K562 (cell line): ENCODE measurements at regions not wholly inside any gene's neighbourhood (a gene's known extent, or its start where the extent isn't known, plus 50 kb on each side); places are given as distances from the start of the nearest gene placed in this dataset.

Experiments
- GATA2 ChIP-seq: sonication (generic); formaldehyde crosslinking; IDR thresholded peaks from 2 replicates; pipeline ENCODE4 v1.4.0; 2020; ENCODE audit warnings: mild to moderate bottlenecking, missing genetic modification reagents
- SIRT6 ChIP-seq: IDR thresholded peaks from one replicate; pipeline ENCODE4 v1.6.1; 2012; ENCODE audit warnings: low read depth, mild to moderate bottlenecking, control low read depth, inconsistent platforms, low read length, moderate library complexity
- STAT6 ChIP-seq: sonication (generic); formaldehyde crosslinking; IDR thresholded peaks from 2 replicates; pipeline ENCODE4 v1.8.1; 2023; ENCODE audit warnings: mild to moderate bottlenecking, missing genetic modification reagents
- TF ChIP-seq, protein P1 (sequence below), 2 experiments: fragments of 450-650 bp; formaldehyde crosslinking in 1 of 2; IDR thresholded peaks; 2 replicates each; pipeline versions ENCODE4 v1.4.0 to v1.6.1; 2014 to 2020; ENCODE audit warnings: mild to moderate bottlenecking in 2 of 2, borderline replicate concordance in 1 of 2, low read depth in 1 of 2

DNA sequence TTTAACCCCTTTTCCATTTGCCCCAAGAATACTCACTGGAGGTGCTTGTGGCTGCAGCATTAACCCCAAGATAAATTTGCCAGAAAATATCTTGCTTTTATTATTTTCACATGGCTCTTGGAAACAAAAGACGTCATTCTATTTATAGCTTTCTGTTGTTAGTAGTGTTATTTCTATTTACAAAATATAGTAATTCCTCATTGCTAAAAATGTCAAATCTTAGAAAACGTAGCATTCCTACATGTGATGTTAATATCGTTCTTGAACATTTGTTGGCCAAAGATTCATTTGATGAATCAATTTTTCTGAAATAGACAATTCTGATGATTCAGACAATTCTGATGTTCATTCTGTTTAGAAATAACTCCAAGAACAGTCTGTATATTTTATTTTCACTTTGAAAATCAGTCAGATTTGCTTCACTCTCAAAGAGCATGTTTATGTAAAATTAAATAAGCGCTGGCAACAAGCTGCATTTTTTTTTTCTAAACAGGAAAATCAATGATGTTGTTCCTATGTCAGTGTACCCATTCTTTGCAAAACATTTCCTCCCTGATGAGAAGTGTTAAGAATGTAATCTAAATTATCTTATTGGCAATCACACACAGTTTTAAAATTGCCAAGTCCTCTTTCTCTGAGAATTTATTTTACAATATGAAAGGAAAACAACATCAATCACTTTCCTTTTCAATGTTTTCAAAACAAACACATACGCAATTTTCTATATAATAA is 334.0 kb downstream of the KCTD12 start (continued):
- no peak for TF ChIP-seq STAT6 (CRISPR knock-in tag)
- TF ChIP-seq, protein P1, sequence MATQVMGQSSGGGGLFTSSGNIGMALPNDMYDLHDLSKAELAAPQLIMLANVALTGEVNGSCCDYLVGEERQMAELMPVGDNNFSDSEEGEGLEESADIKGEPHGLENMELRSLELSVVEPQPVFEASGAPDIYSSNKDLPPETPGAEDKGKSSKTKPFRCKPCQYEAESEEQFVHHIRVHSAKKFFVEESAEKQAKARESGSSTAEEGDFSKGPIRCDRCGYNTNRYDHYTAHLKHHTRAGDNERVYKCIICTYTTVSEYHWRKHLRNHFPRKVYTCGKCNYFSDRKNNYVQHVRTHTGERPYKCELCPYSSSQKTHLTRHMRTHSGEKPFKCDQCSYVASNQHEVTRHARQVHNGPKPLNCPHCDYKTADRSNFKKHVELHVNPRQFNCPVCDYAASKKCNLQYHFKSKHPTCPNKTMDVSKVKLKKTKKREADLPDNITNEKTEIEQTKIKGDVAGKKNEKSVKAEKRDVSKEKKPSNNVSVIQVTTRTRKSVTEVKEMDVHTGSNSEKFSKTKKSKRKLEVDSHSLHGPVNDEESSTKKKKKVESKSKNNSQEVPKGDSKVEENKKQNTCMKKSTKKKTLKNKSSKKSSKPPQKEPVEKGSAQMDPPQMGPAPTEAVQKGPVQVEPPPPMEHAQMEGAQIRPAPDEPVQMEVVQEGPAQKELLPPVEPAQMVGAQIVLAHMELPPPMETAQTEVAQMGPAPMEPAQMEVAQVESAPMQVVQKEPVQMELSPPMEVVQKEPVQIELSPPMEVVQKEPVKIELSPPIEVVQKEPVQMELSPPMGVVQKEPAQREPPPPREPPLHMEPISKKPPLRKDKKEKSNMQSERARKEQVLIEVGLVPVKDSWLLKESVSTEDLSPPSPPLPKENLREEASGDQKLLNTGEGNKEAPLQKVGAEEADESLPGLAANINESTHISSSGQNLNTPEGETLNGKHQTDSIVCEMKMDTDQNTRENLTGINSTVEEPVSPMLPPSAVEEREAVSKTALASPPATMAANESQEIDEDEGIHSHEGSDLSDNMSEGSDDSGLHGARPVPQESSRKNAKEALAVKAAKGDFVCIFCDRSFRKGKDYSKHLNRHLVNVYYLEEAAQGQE (IDR thresholded peaks at IDR 0.05; ENCODE audit: borderline replicate concordance): no peak
- TF ChIP-seq, protein P1 (CRISPR knock-in tag; IDR thresholded peaks at IDR 0.05; ENCODE audit: low read depth): no peak
- TF ChIP-seq SIRT6: no peak
- no peak for TF ChIP-seq GATA2
- TF ChIP-seq, all 486 proteins: peak for 0
